Neural progenitor cell (in vitro differentiated cells): ENCODE measurements at regions not wholly inside any gene's neighbourhood (a gene's known extent, or its start where the extent isn't known, plus 50 kb on each side); places are given as distances from the start of the nearest gene placed in this dataset.

Experiments used
- DNase-seq: peaks from one replicate; pipeline ENCODE4 v3.0.0-alpha.2; 2016; ENCODE audit warnings: low spot score
- H2AFZ ChIP-seq: fragments of 200-600 bp; sonication (generic); replicated peaks from 2 replicates; pipeline ENCODE4 v1.6.1; 2016; ENCODE audit warnings: antibody characterized with exemption
- H3F3A ChIP-seq: fragments of 200-600 bp; sonication (generic); 2 replicates; pipeline ENCODE4 v1.6.1; 2016; ENCODE audit warnings: antibody characterized with exemption, low read depth
- H3K27ac ChIP-seq: fragments of 200-600 bp; sonication (generic); 2 replicates; pipeline ENCODE4 v1.5.1; 2016; ENCODE audit warnings: mild to moderate bottlenecking
- H3K27me3 ChIP-seq: fragments of 200-600 bp; sonication (generic); 2 replicates; pipeline ENCODE4 v1.6.1; 2016; ENCODE audit warnings: mild to moderate bottlenecking, moderate library complexity
- H3K36me3 ChIP-seq: fragments of 200-600 bp; sonication (generic); 2 replicates; pipeline ENCODE4 v1.5.1; 2016
- H3K4me1 ChIP-seq: fragments of 200-600 bp; sonication (generic); 2 replicates; pipeline ENCODE4 v1.6.1; 2016; ENCODE audit warnings: mixed run types
- H3K4me2 ChIP-seq: fragments of 200-600 bp; sonication (generic); 2 replicates; pipeline ENCODE4 v1.6.1; 2016
- H3K4me3 ChIP-seq: fragments of 200-600 bp; sonication (generic); 2 replicates; pipeline ENCODE4 v1.5.1; 2016
- H3K79me2 ChIP-seq: fragments of 200-600 bp; sonication (generic); 2 replicates; pipeline ENCODE4 v1.6.1; 2016; ENCODE audit warnings: low read depth
- H3K9ac ChIP-seq: fragments of 200-600 bp; sonication (generic); 2 replicates; pipeline ENCODE4 v1.6.1; 2016
- H3K9me3 ChIP-seq: fragments of 200-600 bp; sonication (generic); 2 replicates; pipeline ENCODE4 v1.5.1; 2016; ENCODE audit warnings: low read depth
- H4K20me1 ChIP-seq: fragments of 200-600 bp; sonication (generic); 2 replicates; pipeline ENCODE4 v1.6.1; 2016; ENCODE audit warnings: low read depth
- H3K27ac Mint-ChIP-seq: 3 replicates; pipeline ENCODE4 v1.8.0; 2021; ENCODE audit warnings: mixed read lengths
- H3K27me3 Mint-ChIP-seq: 2 replicates; pipeline ENCODE4 v1.8.0; 2022; ENCODE audit warnings: low read depth, mild to moderate bottlenecking, inconsistent platforms, moderate library complexity, mixed read lengths; ENCODE audit not compliant: insufficient read depth
- H3K36me3 Mint-ChIP-seq: 3 replicates; pipeline ENCODE4 v1.8.0; 2021; ENCODE audit warnings: mixed read lengths
- H3K4me1 Mint-ChIP-seq: 3 replicates; pipeline ENCODE4 v1.8.0; 2021; ENCODE audit warnings: mixed read lengths
- H3K4me3 Mint-ChIP-seq: 3 replicates; pipeline ENCODE4 v1.8.0; 2021; ENCODE audit warnings: mild to moderate bottlenecking, moderate library complexity, mixed read lengths
- H3K9me3 Mint-ChIP-seq: 3 replicates; pipeline ENCODE4 v1.8.0; 2020; ENCODE audit warnings: mixed read lengths
- EZH2 ChIP-seq: fragments of 200-600 bp; sonication (generic); IDR thresholded peaks from 2 replicates; pipeline ENCODE4 v1.6.1; 2017; ENCODE audit warnings: antibody characterized with exemption, mild to moderate bottlenecking, moderate library complexity
- EZH2phosphoT487 ChIP-seq: fragments of 200-600 bp; sonication (generic); IDR thresholded peaks from 2 replicates; pipeline ENCODE4 v1.6.1; 2017; ENCODE audit warnings: antibody characterized with exemption
- TF ChIP-seq, protein P1 (sequence below): fragments of 200-600 bp; sonication (generic); IDR thresholded peaks from 2 replicates; pipeline ENCODE4 v1.5.1; 2017; ENCODE audit warnings: antibody characterized with exemption, mild to moderate bottlenecking

DNA sequence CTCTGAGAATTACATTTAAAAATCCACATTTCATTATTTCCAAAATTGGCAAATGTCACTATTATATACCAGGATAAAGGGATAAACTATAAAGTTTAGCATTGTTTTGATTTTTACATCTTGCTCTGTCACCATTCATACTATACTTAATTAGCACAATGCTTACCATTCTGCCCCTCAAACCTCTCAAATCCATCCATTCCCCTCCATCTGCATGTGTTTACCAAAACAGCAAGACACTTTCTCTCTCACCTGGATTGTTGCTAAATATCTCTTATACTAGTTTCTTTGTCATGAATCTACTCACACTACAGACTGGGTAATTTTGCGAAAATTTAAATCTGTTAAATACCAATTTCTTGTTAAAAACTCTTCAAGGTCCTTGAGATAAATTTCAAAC is 496.1 kb downstream of the NR4A2 start:
- Histone ChIP-seq H3K79me2 (no peaks in the 10 kb centered on the region), H3K27ac (no peak overlapping the region), H3K27me3 (no peaks in the 10 kb centered on the region), H3K9me3 (no peaks in the 10 kb centered on the region), H3F3A (no peaks in the 10 kb centered on the region), H3K9ac (no peak overlapping the region), H2AFZ (no peak overlapping the region), H3K4me1 (peaks cover 5% of the 10 kb centered on the region), H4K20me1 (no peaks in the 10 kb centered on the region), H3K36me3 (no peaks in the 10 kb centered on the region), H3K4me3 (no peak overlapping the region), H3K4me2 (no peak overlapping the region)
- TF ChIP-seq EZH2 = no peak
- TF ChIP-seq, protein P1, sequence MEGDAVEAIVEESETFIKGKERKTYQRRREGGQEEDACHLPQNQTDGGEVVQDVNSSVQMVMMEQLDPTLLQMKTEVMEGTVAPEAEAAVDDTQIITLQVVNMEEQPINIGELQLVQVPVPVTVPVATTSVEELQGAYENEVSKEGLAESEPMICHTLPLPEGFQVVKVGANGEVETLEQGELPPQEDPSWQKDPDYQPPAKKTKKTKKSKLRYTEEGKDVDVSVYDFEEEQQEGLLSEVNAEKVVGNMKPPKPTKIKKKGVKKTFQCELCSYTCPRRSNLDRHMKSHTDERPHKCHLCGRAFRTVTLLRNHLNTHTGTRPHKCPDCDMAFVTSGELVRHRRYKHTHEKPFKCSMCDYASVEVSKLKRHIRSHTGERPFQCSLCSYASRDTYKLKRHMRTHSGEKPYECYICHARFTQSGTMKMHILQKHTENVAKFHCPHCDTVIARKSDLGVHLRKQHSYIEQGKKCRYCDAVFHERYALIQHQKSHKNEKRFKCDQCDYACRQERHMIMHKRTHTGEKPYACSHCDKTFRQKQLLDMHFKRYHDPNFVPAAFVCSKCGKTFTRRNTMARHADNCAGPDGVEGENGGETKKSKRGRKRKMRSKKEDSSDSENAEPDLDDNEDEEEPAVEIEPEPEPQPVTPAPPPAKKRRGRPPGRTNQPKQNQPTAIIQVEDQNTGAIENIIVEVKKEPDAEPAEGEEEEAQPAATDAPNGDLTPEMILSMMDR = no peak
- TF ChIP-seq EZH2phosphoT487 = no peak
- no peaks in the 10 kb centered on the region for H3K36me3 Mint-ChIP-seq
- no peak overlapping the region for H3K4me3 Mint-ChIP-seq
- no peak for DNase-seq
- no peaks in the 10 kb centered on the region for H3K9me3 Mint-ChIP-seq
- no peak overlapping the region for H3K27ac Mint-ChIP-seq
- H3K4me1 Mint-ChIP-seq = no peaks in the 10 kb centered on the region
- no peaks in the 10 kb centered on the region for H3K27me3 Mint-ChIP-seq

DNA sequence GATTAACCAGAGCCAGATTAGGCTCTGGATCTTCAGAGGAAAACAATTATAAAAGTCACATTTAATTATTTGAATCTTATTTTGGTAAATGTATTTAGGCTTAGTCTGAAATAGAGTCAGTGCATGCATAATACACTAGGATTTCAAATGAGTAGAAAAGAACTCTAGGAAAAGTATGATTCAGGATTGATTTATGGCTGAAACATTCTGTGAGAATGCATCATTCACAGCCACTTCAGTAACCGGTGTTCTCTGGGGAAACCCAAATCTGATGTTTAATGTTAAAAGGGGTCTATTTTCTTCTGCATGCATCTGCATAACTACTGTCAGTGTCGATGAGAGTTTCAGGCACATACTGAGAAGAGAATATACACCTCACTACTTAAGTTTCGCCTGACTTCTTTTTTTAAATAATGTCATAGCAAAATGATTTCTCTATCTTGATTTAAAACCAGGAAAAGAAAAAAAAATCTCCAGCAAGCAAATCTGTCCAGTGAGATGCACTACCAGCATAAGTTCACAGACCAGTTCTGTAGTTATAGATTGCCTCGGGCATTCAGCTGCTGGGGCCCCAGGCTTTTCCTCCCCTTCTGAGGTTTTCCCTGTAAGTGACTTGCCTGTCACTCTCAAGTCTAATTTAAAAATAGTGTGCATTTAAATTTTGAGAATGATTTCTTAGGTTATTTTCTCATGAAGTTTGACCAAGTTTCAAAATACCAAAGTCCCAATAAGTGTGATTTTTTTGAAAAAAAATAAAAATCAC is 501.5 kb downstream of the NR4A2 start:
- Mint-ChIP-seq H3K27me3 (no peaks in the 10 kb centered on the region), H3K36me3 (no peaks in the 10 kb centered on the region), H3K4me3 (no peak overlapping the region), H3K4me1 (no peaks in the 10 kb centered on the region), H3K27ac (no peak overlapping the region), H3K9me3 (no peaks in the 10 kb centered on the region)
- TF ChIP-seq EZH2 (no peak), EZH2phosphoT487 (no peak)
- TF ChIP-seq, protein P1 = no peak
- H3K4me1 ChIP-seq = no peaks in the 10 kb centered on the region
- H3K4me2 ChIP-seq = no peak overlapping the region
- H3K27ac ChIP-seq = no peak overlapping the region
- no peak overlapping the region for H3K9ac ChIP-seq
- no peak for DNase-seq
- H3F3A ChIP-seq = no peaks in the 10 kb centered on the region
- no peak overlapping the region for H3K4me3 ChIP-seq
- H3K79me2 ChIP-seq = no peaks in the 10 kb centered on the region
- H2AFZ ChIP-seq = no peak overlapping the region
- H4K20me1 ChIP-seq = no peaks in the 10 kb centered on the region
- no peaks in the 10 kb centered on the region for H3K9me3 ChIP-seq
- no peaks in the 10 kb centered on the region for H3K36me3 ChIP-seq
- H3K27me3 ChIP-seq = no peaks in the 10 kb centered on the region

DNA sequence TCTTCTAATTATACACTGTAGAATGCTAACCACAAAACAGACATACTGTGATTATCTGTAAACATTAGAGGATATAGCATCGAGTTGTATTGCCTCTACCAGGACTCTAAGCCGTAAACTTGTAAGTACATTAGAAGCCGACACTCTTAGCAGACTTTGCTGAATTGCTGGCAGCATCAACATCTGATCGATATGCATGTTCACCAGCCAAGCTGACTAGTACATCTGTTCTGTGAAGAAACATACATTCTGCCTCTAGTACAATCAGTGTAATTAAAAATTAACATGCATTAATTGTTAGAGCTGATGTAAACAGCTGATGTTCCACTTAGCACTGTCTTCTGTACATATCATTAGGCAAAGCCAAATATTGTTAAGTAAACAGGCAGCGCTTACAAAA is 502.2 kb downstream of the NR4A2 start:
- Histone ChIP-seq H3K4me3 (no peak overlapping the region), H3K4me1 (no peaks in the 10 kb centered on the region), H3K27me3 (no peaks in the 10 kb centered on the region), H3K9ac (no peak overlapping the region), H3K9me3 (no peaks in the 10 kb centered on the region), H2AFZ (no peak overlapping the region), H3F3A (no peaks in the 10 kb centered on the region), H3K4me2 (no peak overlapping the region), H3K27ac (no peak overlapping the region), H3K79me2 (no peaks in the 10 kb centered on the region), H4K20me1 (no peaks in the 10 kb centered on the region), H3K36me3 (no peaks in the 10 kb centered on the region)
- H3K9me3 Mint-ChIP-seq = no peaks in the 10 kb centered on the region
- DNase-seq = no peak
- TF ChIP-seq EZH2 = no peak
- TF ChIP-seq, protein P1 = no peak
- TF ChIP-seq EZH2phosphoT487 = no peak
- no peak overlapping the region for H3K27ac Mint-ChIP-seq
- H3K36me3 Mint-ChIP-seq = no peaks in the 10 kb centered on the region
- no peak overlapping the region for H3K4me3 Mint-ChIP-seq
- H3K27me3 Mint-ChIP-seq = no peaks in the 10 kb centered on the region
- no peaks in the 10 kb centered on the region for H3K4me1 Mint-ChIP-seq
